ENCODE measurements at regions not wholly inside any gene's neighbourhood (a gene's known extent, or its start where the extent isn't known, plus 50 kb on each side); places are given as distances from the start of the nearest gene placed in this dataset.

DNA sequence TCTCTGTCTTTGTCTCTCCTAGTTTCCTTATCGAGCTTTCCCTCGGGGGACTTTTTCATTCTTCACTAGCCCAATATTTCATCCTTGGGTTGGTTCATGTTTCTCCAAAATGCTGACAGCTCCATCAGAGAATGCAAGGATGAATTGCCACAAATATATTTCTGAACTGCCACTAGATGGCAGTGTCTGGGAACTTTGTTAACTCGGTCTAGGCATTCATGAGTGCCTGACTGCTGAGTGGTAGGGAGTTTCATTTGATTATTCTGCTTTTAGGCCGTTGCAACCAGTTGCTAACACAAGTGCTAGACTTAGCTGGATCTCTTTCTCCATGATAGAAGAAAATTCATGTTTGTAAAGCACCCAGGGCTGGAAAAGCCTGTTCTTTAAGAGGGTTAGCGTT is 73.5 kb upstream of the RAP2C start (continued):
- TF ChIP-seq, protein P1, sequence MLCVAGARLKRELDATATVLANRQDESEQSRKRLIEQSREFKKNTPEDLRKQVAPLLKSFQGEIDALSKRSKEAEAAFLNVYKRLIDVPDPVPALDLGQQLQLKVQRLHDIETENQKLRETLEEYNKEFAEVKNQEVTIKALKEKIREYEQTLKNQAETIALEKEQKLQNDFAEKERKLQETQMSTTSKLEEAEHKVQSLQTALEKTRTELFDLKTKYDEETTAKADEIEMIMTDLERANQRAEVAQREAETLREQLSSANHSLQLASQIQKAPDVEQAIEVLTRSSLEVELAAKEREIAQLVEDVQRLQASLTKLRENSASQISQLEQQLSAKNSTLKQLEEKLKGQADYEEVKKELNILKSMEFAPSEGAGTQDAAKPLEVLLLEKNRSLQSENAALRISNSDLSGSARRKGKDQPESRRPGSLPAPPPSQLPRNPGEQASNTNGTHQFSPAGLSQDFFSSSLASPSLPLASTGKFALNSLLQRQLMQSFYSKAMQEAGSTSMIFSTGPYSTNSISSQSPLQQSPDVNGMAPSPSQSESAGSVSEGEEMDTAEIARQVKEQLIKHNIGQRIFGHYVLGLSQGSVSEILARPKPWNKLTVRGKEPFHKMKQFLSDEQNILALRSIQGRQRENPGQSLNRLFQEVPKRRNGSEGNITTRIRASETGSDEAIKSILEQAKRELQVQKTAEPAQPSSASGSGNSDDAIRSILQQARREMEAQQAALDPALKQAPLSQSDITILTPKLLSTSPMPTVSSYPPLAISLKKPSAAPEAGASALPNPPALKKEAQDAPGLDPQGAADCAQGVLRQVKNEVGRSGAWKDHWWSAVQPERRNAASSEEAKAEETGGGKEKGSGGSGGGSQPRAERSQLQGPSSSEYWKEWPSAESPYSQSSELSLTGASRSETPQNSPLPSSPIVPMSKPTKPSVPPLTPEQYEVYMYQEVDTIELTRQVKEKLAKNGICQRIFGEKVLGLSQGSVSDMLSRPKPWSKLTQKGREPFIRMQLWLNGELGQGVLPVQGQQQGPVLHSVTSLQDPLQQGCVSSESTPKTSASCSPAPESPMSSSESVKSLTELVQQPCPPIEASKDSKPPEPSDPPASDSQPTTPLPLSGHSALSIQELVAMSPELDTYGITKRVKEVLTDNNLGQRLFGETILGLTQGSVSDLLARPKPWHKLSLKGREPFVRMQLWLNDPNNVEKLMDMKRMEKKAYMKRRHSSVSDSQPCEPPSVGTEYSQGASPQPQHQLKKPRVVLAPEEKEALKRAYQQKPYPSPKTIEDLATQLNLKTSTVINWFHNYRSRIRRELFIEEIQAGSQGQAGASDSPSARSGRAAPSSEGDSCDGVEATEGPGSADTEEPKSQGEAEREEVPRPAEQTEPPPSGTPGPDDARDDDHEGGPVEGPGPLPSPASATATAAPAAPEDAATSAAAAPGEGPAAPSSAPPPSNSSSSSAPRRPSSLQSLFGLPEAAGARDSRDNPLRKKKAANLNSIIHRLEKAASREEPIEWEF (IDR thresholded peaks at IDR 0.05; ENCODE audit: insufficient replicate concordance, low read depth, low read length): no peak
- TF ChIP-seq, protein P2, sequence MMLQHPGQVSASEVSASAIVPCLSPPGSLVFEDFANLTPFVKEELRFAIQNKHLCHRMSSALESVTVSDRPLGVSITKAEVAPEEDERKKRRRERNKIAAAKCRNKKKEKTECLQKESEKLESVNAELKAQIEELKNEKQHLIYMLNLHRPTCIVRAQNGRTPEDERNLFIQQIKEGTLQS (IDR thresholded peaks at IDR 0.05; ENCODE audit: borderline replicate concordance, extremely low read depth, low read depth, low read length): no peak
- no peak for TF ChIP-seq LARP7 (IDR thresholded peaks at IDR 0.05)
- TF ChIP-seq, protein P3, sequence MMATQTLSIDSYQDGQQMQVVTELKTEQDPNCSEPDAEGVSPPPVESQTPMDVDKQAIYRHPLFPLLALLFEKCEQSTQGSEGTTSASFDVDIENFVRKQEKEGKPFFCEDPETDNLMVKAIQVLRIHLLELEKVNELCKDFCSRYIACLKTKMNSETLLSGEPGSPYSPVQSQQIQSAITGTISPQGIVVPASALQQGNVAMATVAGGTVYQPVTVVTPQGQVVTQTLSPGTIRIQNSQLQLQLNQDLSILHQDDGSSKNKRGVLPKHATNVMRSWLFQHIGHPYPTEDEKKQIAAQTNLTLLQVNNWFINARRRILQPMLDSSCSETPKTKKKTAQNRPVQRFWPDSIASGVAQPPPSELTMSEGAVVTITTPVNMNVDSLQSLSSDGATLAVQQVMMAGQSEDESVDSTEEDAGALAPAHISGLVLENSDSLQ (IDR thresholded peaks at IDR 0.05): peak; percentile 11; the same call in 1 of the 2 replicates
- TF ChIP-seq RAD51 (IDR thresholded peaks at IDR 0.05): no peak
- no peak for TF ChIP-seq ZSCAN29 (IDR thresholded peaks at IDR 0.05)
- TF ChIP-seq, protein P4, sequence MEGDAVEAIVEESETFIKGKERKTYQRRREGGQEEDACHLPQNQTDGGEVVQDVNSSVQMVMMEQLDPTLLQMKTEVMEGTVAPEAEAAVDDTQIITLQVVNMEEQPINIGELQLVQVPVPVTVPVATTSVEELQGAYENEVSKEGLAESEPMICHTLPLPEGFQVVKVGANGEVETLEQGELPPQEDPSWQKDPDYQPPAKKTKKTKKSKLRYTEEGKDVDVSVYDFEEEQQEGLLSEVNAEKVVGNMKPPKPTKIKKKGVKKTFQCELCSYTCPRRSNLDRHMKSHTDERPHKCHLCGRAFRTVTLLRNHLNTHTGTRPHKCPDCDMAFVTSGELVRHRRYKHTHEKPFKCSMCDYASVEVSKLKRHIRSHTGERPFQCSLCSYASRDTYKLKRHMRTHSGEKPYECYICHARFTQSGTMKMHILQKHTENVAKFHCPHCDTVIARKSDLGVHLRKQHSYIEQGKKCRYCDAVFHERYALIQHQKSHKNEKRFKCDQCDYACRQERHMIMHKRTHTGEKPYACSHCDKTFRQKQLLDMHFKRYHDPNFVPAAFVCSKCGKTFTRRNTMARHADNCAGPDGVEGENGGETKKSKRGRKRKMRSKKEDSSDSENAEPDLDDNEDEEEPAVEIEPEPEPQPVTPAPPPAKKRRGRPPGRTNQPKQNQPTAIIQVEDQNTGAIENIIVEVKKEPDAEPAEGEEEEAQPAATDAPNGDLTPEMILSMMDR (IDR thresholded peaks at IDR 0.05 in 2 of 3, conservative IDR thresholded peaks at IDR 0.05 in 1 of 3; ENCODE audit: control insufficient read depth in 2 of 3, extremely low read depth in 1 of 3, insufficient read depth in 1 of 3, low read depth in 3 of 3, low read length in 3 of 3): peak; percentile 51 to 71 (median 57)

All from GM12878 (cell line).